Ectodermal cell (in vitro differentiated cells): ENCODE measurements at regions not wholly inside any gene's neighbourhood (a gene's known extent, or its start where the extent isn't known, plus 50 kb on each side); places are given as distances from the start of the nearest gene placed in this dataset.

Experiments
- H3K27ac ChIP-seq: 2 replicates; pipeline ENCODE4 v1.7.0; 2013; ENCODE audit warnings: mild to moderate bottlenecking, low read depth, low read length; ENCODE audit not compliant: insufficient read depth, poor library complexity, severe bottlenecking
- H3K27me3 ChIP-seq: 2 replicates; pipeline ENCODE4 v1.7.0; 2013; ENCODE audit warnings: mild to moderate bottlenecking, low read length; ENCODE audit not compliant: insufficient read depth, control insufficient read depth, poor library complexity, severe bottlenecking
- H3K36me3 ChIP-seq: one replicate; pipeline ENCODE4 v1.7.0; 2013; ENCODE audit warnings: low read length; ENCODE audit not compliant: control insufficient read depth, insufficient read depth
- H3K4me1 ChIP-seq: one replicate; pipeline ENCODE4 v1.7.0; 2013; ENCODE audit warnings: low read length; ENCODE audit not compliant: control insufficient read depth, insufficient read depth
- H3K4me3 ChIP-seq: 2 replicates; pipeline ENCODE4 v1.7.0; 2013; ENCODE audit warnings: low read depth, low read length, control low read depth; ENCODE audit not compliant: insufficient read depth
- H3K9me3 ChIP-seq: 2 replicates; pipeline ENCODE4 v1.7.0; 2013; ENCODE audit warnings: mild to moderate bottlenecking, low read length, moderate library complexity; ENCODE audit not compliant: control insufficient read depth
- WGBS, 2 experiments: methylation state at CpG; one replicate each; pipeline ENCODE4 v1.1.7; 2013; ENCODE audit warnings: missing lambda C conversion rate in 2 of 2; 5-methylcytosine and 5-hydroxymethylcytosine counted together

GRCh38 chr12:125245581-125246557 is 180.6 kb downstream of the AACS start:
- H3K9me3 ChIP-seq: no peaks in the 10 kb centered on the region
- WGBS, 2 experiments: 80 to 81% methylated on average over 21 of the region's 21 CpGs
- no peak overlapping the region for H3K4me3 ChIP-seq
- H3K27ac ChIP-seq: no peak overlapping the region
- H3K27me3 ChIP-seq: no peaks in the 10 kb centered on the region
- H3K36me3 ChIP-seq: no peaks in the 10 kb centered on the region
- H3K4me1 ChIP-seq: peaks cover 17% of the 10 kb centered on the region

GRCh38 chr12:125247477-125247876 is 182.2 kb downstream of the AACS start:
- WGBS, 2 experiments: 94% methylated on average over 7 of the region's 7 CpGs
- H3K4me1 ChIP-seq: peaks cover 18% of the 10 kb centered on the region
- no peak overlapping the region for H3K27ac ChIP-seq
- no peaks in the 10 kb centered on the region for H3K27me3 ChIP-seq
- no peaks in the 10 kb centered on the region for H3K36me3 ChIP-seq
- no peaks in the 10 kb centered on the region for H3K9me3 ChIP-seq
- H3K4me3 ChIP-seq: no peak overlapping the region

- Histone ChIP-seq H3K27ac (no peak overlapping the region), H3K4me1 (peaks cover 22% of the 10 kb centered on the region), H3K36me3 (no peaks in the 10 kb centered on the region), H3K27me3 (no peaks in the 10 kb centered on the region), H3K9me3 (no peaks in the 10 kb centered on the region), H3K4me3 (no peak overlapping the region)
- WGBS, 2 experiments: 89 to 91% methylated on average over 12 of the region's 13 CpGs
These were observed 184.0 kb downstream of the AACS start for GRCh38 chr12:125249066-125249824.

- no peak overlapping the region for H3K4me3 ChIP-seq
- no peaks in the 10 kb centered on the region for H3K27me3 ChIP-seq
- 90 to 91% methylated on average over 7 of the region's 7 CpGs for whole genome bisulfite sequencing, 2 experiments
- H3K4me1 ChIP-seq: peaks cover 22% of the 10 kb centered on the region
- H3K9me3 ChIP-seq: no peaks in the 10 kb centered on the region
- H3K36me3 ChIP-seq: no peaks in the 10 kb centered on the region
- no peak overlapping the region for H3K27ac ChIP-seq
These were observed 184.7 kb downstream of the AACS start for GRCh38 chr12:125249932-125250331.

GRCh38 chr12:125254236-125254635 is 189.0 kb downstream of the AACS start:
- Histone ChIP-seq H3K4me1 (peaks cover 14% of the 10 kb centered on the region), H3K27ac (no peak overlapping the region), H3K9me3 (no peaks in the 10 kb centered on the region), H3K4me3 (no peak overlapping the region), H3K27me3 (no peaks in the 10 kb centered on the region), H3K36me3 (peaks cover 4% of the 10 kb centered on the region)
- 92 to 95% methylated on average over 4 of the region's 4 CpGs for WGBS, 2 experiments

- peaks cover 8% of the 10 kb centered on the region for H3K4me1 ChIP-seq
- H3K36me3 ChIP-seq: peaks cover 4% of the 10 kb centered on the region
- no peak overlapping the region for H3K27ac ChIP-seq
- no peak overlapping the region for H3K4me3 ChIP-seq
- H3K27me3 ChIP-seq: no peaks in the 10 kb centered on the region
- no peaks in the 10 kb centered on the region for H3K9me3 ChIP-seq
- 85 to 87% methylated on average over 11 of the region's 11 CpGs for WGBS, 2 experiments
These were observed 189.6 kb downstream of the AACS start for GRCh38 chr12:125254856-125255255.

GRCh38 chr12:125255935-125256633 is 190.8 kb downstream of the AACS start:
- Histone ChIP-seq H3K9me3 (no peaks in the 10 kb centered on the region), H3K4me3 (no peak overlapping the region), H3K36me3 (peaks cover 4% of the 10 kb centered on the region), H3K4me1 (peaks cover 5% of the 10 kb centered on the region), H3K27ac (no peak overlapping the region), H3K27me3 (no peaks in the 10 kb centered on the region)
- WGBS, 2 experiments: 95 to 96% methylated on average over 12 of the region's 12 CpGs

- Histone ChIP-seq H3K4me1 (peaks cover 5% of the 10 kb centered on the region), H3K36me3 (peaks cover 4% of the 10 kb centered on the region), H3K9me3 (no peaks in the 10 kb centered on the region), H3K27ac (no peak overlapping the region), H3K4me3 (no peak overlapping the region), H3K27me3 (no peaks in the 10 kb centered on the region)
- WGBS, 2 experiments: 93 to 94% methylated on average over 3 of the region's 3 CpGs
These were observed 191.3 kb downstream of the AACS start for GRCh38 chr12:125256634-125256936.

GRCh38 chr12:125259178-125259867 is 194.1 kb downstream of the AACS start:
- Histone ChIP-seq H3K27ac (no peak overlapping the region), H3K4me1 (peaks cover 5% of the 10 kb centered on the region), H3K36me3 (peaks cover 11% of the 10 kb centered on the region), H3K27me3 (no peaks in the 10 kb centered on the region), H3K9me3 (no peaks in the 10 kb centered on the region), H3K4me3 (no peak overlapping the region)
- 95% methylated on average over 15 of the region's 15 CpGs for WGBS, 2 experiments
